Endodermal cell (in vitro differentiated cells): ENCODE measurements at regions not wholly inside any gene's neighbourhood (a gene's known extent, or its start where the extent isn't known, plus 50 kb on each side); places are given as distances from the start of the nearest gene placed in this dataset.

ENCODE experiments used
- DNase-seq: peaks from one replicate; pipeline ENCODE4 v3.0.0-alpha.2; 2017
- H3K27ac ChIP-seq: 2 replicates; pipeline ENCODE4 v1.5.1; 2013; ENCODE audit warnings: mild to moderate bottlenecking, low read depth, low read length, moderate library complexity
- H3K27me3 ChIP-seq: 2 replicates; pipeline ENCODE4 v1.6.1; 2013; ENCODE audit warnings: mild to moderate bottlenecking, low read length, moderate library complexity; ENCODE audit not compliant: insufficient read depth, control insufficient read depth, poor library complexity, severe bottlenecking
- H3K36me3 ChIP-seq: 2 replicates; pipeline ENCODE4 v1.7.0; 2013; ENCODE audit warnings: mild to moderate bottlenecking, low read length, moderate library complexity; ENCODE audit not compliant: control insufficient read depth, insufficient read depth
- H3K4me1 ChIP-seq: one replicate; pipeline ENCODE4 v1.7.0; 2013; ENCODE audit warnings: low read length; ENCODE audit not compliant: control insufficient read depth, insufficient read depth
- H3K4me3 ChIP-seq: 2 replicates; pipeline ENCODE4 v1.5.1; 2013; ENCODE audit warnings: mild to moderate bottlenecking, low read length, moderate library complexity
- H3K9ac ChIP-seq: 2 replicates; pipeline ENCODE4 v1.6.1; 2013; ENCODE audit warnings: mild to moderate bottlenecking, low read length, moderate library complexity; ENCODE audit not compliant: poor library complexity, severe bottlenecking; ENCODE audit errors: extremely low read depth
- H3K9me3 ChIP-seq: 2 replicates; pipeline ENCODE4 v1.6.1; 2013; ENCODE audit warnings: mild to moderate bottlenecking, low read length, moderate library complexity; ENCODE audit not compliant: control insufficient read depth
- H3K27ac Mint-ChIP-seq: 2 replicates; pipeline ENCODE4 v1.8.0; 2020; ENCODE audit warnings: mixed read lengths
- H3K27me3 Mint-ChIP-seq: 2 replicates; pipeline ENCODE4 v1.8.0; 2021; ENCODE audit warnings: mild to moderate bottlenecking, mixed read lengths; ENCODE audit not compliant: insufficient read depth
- H3K36me3 Mint-ChIP-seq: 2 replicates; pipeline ENCODE4 v1.8.0; 2020; ENCODE audit warnings: low read depth, mixed read lengths
- H3K4me1 Mint-ChIP-seq: 2 replicates; pipeline ENCODE4 v1.8.0; 2020; ENCODE audit warnings: mixed read lengths
- H3K4me3 Mint-ChIP-seq: 2 replicates; pipeline ENCODE4 v1.8.0; 2020; ENCODE audit warnings: mild to moderate bottlenecking, moderate library complexity, mixed read lengths
- H3K9me3 Mint-ChIP-seq: 2 replicates; pipeline ENCODE4 v1.8.0; 2020; ENCODE audit warnings: mild to moderate bottlenecking, mixed read lengths
- CTCF ChIP-seq: fragments of 200-600 bp; sonication (generic); conservative IDR thresholded peaks from 2 replicates; pipeline ENCODE4 v1.5.0; 2021; ENCODE audit warnings: antibody characterized with exemption, mild to moderate bottlenecking
- WGBS, 2 experiments: methylation state at CpG; one replicate each; pipeline versions ENCODE4 v1.1.5 to v1.1.7; 2013; ENCODE audit warnings: missing lambda C conversion rate in 2 of 2, mixed read lengths in 1 of 2; ENCODE audit not compliant: insufficient coverage in 1 of 2, insufficient read length in 1 of 2; 5-methylcytosine and 5-hydroxymethylcytosine counted together

- no peak overlapping the region for H3K27ac Mint-ChIP-seq
- H3K27me3 Mint-ChIP-seq: no peaks in the 10 kb centered on the region
- DNase-seq: no peak
- Histone ChIP-seq H3K9me3 (no peaks in the 10 kb centered on the region), H3K27ac (no peak overlapping the region), H3K27me3 (no peaks in the 10 kb centered on the region), H3K4me1 (no peaks in the 10 kb centered on the region), H3K9ac (no peak overlapping the region), H3K4me3 (no peak overlapping the region), H3K36me3 (no peaks in the 10 kb centered on the region)
- no peak for TF ChIP-seq CTCF
- H3K4me1 Mint-ChIP-seq: peaks cover 1% of the 10 kb centered on the region
- WGBS, 2 experiments: 83 to 85% methylated on average over 1 of the region's 1 CpG
- no peak overlapping the region for H3K4me3 Mint-ChIP-seq
- H3K9me3 Mint-ChIP-seq: no peaks in the 10 kb centered on the region
- no peaks in the 10 kb centered on the region for H3K36me3 Mint-ChIP-seq
Measured at GRCh38 chr13:83984793-83985192, 102.5 kb upstream of the SLITRK1 start.

GRCh38 chr13:83980331-83980730, 98.1 kb upstream of the SLITRK1 start:
- DNase-seq: no peak
- Mint-ChIP-seq H3K4me1 (peaks cover 4% of the 10 kb centered on the region), H3K27ac (no peak overlapping the region), H3K36me3 (no peaks in the 10 kb centered on the region), H3K9me3 (no peaks in the 10 kb centered on the region), H3K27me3 (no peaks in the 10 kb centered on the region), H3K4me3 (no peak overlapping the region)
- Histone ChIP-seq H3K36me3 (no peaks in the 10 kb centered on the region), H3K9me3 (no peaks in the 10 kb centered on the region), H3K9ac (no peak overlapping the region), H3K27me3 (no peaks in the 10 kb centered on the region), H3K4me3 (no peak overlapping the region), H3K4me1 (no peaks in the 10 kb centered on the region), H3K27ac (no peak overlapping the region)
- no peak for TF ChIP-seq CTCF
- 83 to 90% methylated on average over 4 to 5 of the region's 5 CpGs for whole genome bisulfite sequencing, 2 experiments

- no peak for DNase-seq
- Histone ChIP-seq H3K27ac (no peak overlapping the region), H3K4me3 (no peak overlapping the region), H3K4me1 (no peaks in the 10 kb centered on the region), H3K9me3 (no peaks in the 10 kb centered on the region), H3K9ac (no peak overlapping the region), H3K36me3 (no peaks in the 10 kb centered on the region), H3K27me3 (no peaks in the 10 kb centered on the region)
- no peaks in the 10 kb centered on the region for H3K27me3 Mint-ChIP-seq
- no peaks in the 10 kb centered on the region for H3K36me3 Mint-ChIP-seq
- H3K27ac Mint-ChIP-seq: no peak overlapping the region
- H3K9me3 Mint-ChIP-seq: no peaks in the 10 kb centered on the region
- no peak overlapping the region for H3K4me3 Mint-ChIP-seq
- TF ChIP-seq CTCF: no peak
- peaks cover 4% of the 10 kb centered on the region for H3K4me1 Mint-ChIP-seq
Measured at GRCh38 chr13:83975655-83976165, 93.4 kb upstream of the SLITRK1 start.
